Gastrocnemius medialis (tissue), 4 donors: ENCODE measurements at regions not wholly inside any gene's neighbourhood (a gene's known extent, or its start where the extent isn't known, plus 50 kb on each side); places are given as distances from the start of the nearest gene placed in this dataset.
A peak's percentile ranks its signal among the peaks of the same experiment; 100 is the strongest.

ENCODE experiments used
- ATAC-seq, 2 donors: fragments of 150-250 bp; one replicate each; pipeline ENCODE4 v1.9.1; 2016
- DNase-seq, 2 donors: peaks; one replicate each; pipeline ENCODE4 v3.0.0-alpha.2; 2019
- H3K27ac ChIP-seq, 4 donors: fragments of 200-600 bp; sonication (generic); 1 replicate in 1 of 4; 2 replicates in 3 of 4; pipeline ENCODE4 v1.5.1; 2016 to 2018; ENCODE audit warnings: mild to moderate bottlenecking in 2 of 4, moderate library complexity in 1 of 4
- H3K27me3 ChIP-seq, 3 donors: fragments of 200-600 bp; sonication (generic) in 2 of 3; 1 replicate in 1 of 3; 2 replicates in 2 of 3; pipeline versions ENCODE4 v1.5.1 to v1.6.0; 2016 to 2019; ENCODE audit warnings: mild to moderate bottlenecking in 1 of 3, moderate library complexity in 1 of 3
- H3K36me3 ChIP-seq, 2 donors: fragments of 200-600 bp; sonication (generic) in 1 of 2; one replicate each; pipeline ENCODE4 v1.5.1; 2017 to 2018
- H3K4me1 ChIP-seq, 2 donors: fragments of 200-600 bp; sonication (generic) in 1 of 2; one replicate each; pipeline ENCODE4 v1.5.1; 2016 to 2017; ENCODE audit warnings: mild to moderate bottlenecking in 2 of 2
- H3K4me3 ChIP-seq, 4 donors: fragments of 200-600 bp; sonication (generic) in 3 of 4; 1 replicate in 1 of 4; 2 replicates in 3 of 4; pipeline ENCODE4 v1.5.1; 2016 to 2019; ENCODE audit warnings: mild to moderate bottlenecking in 2 of 4
- H3K9me3 ChIP-seq, 3 donors: fragments of 200-600 bp; sonication (generic) in 2 of 3; 1 replicate in 1 of 3; 2 replicates in 2 of 3; pipeline ENCODE4 v1.5.1; 2016 to 2019
- POLR2A ChIP-seq, 2 donors: fragments of 450-650 bp; IDR thresholded peaks; one replicate each; pipeline ENCODE4 v1.6.1; 2017; ENCODE audit warnings: antibody characterized with exemption in 2 of 2, mild to moderate bottlenecking in 2 of 2, moderate library complexity in 2 of 2
- in situ Hi-C, 4 donors: fragments of 200-750 bp; cut with MboI; loops; one replicate each; pipeline versions ENCODE4 v1.15.0 to v1.8.0; 2017; ENCODE audit warnings: low sequenced_read_pairs in 4 of 4
- intact Hi-C: fragments of 100-400 bp; cut with DNase I; formaldehyde crosslinking; loops from one replicate; pipeline ENCODE4 v1.15.1; 2023; ENCODE audit warnings: low total_unique reads
- TF ChIP-seq, protein P1 (sequence below), 5 experiments: fragments of 450-650 bp in 3 of 5; fragments of 200-600 bp in 2 of 5; sonication (generic) in 2 of 5; IDR thresholded peaks in 4 of 5; conservative IDR thresholded peaks in 1 of 5; 1 replicate in 4 of 5; 2 replicates in 1 of 5; pipeline ENCODE4 v1.5.1; 2016 to 2019; ENCODE audit warnings: antibody characterized with exemption in 5 of 5, mild to moderate bottlenecking in 3 of 5, moderate library complexity in 3 of 5

DNA sequence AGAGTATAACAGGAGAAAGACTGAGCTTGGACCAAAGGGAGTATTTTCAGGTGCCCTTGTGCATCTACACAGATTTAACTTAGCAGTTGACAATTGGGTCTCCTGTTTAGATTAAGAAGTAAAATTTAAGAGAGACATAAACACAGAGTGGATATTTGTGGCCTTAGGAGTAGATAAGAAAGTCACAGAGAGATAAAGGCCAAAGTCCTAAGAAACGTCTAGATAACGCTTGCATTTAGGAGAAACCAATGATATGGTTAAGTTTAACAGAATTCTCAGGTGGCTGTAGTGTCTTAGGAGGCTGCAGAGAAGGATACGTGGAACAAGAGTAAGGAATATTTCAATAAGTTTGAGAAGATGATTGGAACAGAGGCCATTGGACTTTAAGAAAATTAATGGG lies 155.0 kb upstream of the DAB2 start:
- intact Hi-C loops (loop anchor here (1.0 to 2.0 kb wide), 2 partner anchors 1109 to 1155 kb away; no protein-coding TSS in a partner anchor), in situ Hi-C loops (loop anchor here (5.0 to 25.0 kb wide), 5 partner anchors 365 to 1308 kb away; partner anchors contain the start of genes FYB1 (in 1 of the 4) and PTGER4 (in 1 of the 4))
- H3K4me1 ChIP-seq: no peaks in the 10 kb centered on the region
- no peak overlapping the region for H3K4me3 ChIP-seq
- H3K36me3 ChIP-seq: no peaks in the 10 kb centered on the region
- no peak overlapping the region for H3K27ac ChIP-seq
- DNase-seq (no peak), ATAC-seq (no peak)
- no peak for TF ChIP-seq POLR2A (IDR thresholded peaks at IDR 0.05)
- TF ChIP-seq, protein P1, sequence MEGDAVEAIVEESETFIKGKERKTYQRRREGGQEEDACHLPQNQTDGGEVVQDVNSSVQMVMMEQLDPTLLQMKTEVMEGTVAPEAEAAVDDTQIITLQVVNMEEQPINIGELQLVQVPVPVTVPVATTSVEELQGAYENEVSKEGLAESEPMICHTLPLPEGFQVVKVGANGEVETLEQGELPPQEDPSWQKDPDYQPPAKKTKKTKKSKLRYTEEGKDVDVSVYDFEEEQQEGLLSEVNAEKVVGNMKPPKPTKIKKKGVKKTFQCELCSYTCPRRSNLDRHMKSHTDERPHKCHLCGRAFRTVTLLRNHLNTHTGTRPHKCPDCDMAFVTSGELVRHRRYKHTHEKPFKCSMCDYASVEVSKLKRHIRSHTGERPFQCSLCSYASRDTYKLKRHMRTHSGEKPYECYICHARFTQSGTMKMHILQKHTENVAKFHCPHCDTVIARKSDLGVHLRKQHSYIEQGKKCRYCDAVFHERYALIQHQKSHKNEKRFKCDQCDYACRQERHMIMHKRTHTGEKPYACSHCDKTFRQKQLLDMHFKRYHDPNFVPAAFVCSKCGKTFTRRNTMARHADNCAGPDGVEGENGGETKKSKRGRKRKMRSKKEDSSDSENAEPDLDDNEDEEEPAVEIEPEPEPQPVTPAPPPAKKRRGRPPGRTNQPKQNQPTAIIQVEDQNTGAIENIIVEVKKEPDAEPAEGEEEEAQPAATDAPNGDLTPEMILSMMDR (IDR thresholded peaks at IDR 0.05 in 4 of 5, conservative IDR thresholded peaks at IDR 0.05 in 1 of 5): no peak
- no peaks in the 10 kb centered on the region for H3K9me3 ChIP-seq
- H3K27me3 ChIP-seq: no peaks in the 10 kb centered on the region

DNA sequence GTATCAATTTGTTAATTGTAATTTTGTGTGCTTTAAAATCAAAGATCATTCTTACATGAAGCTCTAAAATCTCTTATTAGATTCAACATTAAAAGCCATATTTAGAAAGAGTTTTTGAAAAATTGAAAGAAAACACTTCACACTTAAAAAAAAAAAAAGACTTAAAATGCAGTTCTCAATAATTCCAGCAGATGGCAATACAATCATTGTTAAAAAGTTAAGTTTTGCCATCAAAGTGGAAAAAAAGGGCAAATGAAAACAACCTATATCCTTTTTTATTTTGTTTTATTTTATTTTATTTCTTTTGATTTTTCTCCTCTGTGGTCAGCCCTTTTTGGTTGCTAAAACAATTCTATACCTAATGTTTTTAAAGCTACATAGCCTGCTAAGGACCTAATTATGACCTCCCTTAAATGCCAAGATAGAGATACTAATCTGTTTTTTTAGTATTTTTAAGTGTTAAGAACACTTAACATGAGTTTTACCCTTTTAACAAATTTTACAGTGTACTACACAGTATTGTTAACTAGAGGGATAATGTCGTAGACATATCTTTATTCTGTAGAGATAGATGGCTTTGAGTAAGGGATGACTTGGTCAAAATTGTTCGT lies 154.2 kb upstream of the DAB2 start:
- in situ Hi-C loops (loop anchor here (5.0 to 25.0 kb wide), 5 partner anchors 364 to 1308 kb away; partner anchors contain the start of genes FYB1 (in 1 of the 4) and PTGER4 (in 1 of the 4)), intact Hi-C loops (loop anchor here (1.0 to 2.0 kb wide), 2 partner anchors 1109 to 1156 kb away; no protein-coding TSS in a partner anchor)
- no peaks in the 10 kb centered on the region for H3K9me3 ChIP-seq
- H3K4me1 ChIP-seq: no peaks in the 10 kb centered on the region
- DNase-seq (no peak), ATAC-seq (no peak)
- H3K36me3 ChIP-seq: no peaks in the 10 kb centered on the region
- TF ChIP-seq POLR2A (IDR thresholded peaks at IDR 0.05): no peak
- TF ChIP-seq, protein P1 (IDR thresholded peaks at IDR 0.05 in 4 of 5, conservative IDR thresholded peaks at IDR 0.05 in 1 of 5): peak; percentile 39 to 69 (median 44)
- no peak overlapping the region for H3K4me3 ChIP-seq
- no peak overlapping the region for H3K27ac ChIP-seq
- no peaks in the 10 kb centered on the region for H3K27me3 ChIP-seq

DNA sequence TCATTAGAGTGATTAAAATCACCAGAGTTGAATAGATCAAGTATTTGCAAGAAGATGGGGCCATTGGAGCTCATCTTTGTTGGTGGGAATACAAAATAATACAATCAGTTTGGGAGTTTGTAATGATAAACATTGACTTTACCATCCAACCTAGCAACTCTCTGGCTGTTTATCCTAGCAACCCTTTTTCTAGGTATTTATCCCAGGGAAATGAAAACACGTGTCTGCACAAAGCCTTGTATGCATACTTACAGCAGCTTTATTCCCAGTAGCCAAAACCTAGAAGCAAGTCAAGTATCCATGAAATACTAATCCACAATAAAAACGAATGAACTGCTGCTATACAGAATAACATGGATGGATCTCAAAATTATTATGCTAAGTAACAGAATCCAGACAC lies 152.7 kb upstream of the DAB2 start:
- H3K27ac ChIP-seq: no peak overlapping the region
- no peaks in the 10 kb centered on the region for H3K27me3 ChIP-seq
- H3K9me3 ChIP-seq: no peaks in the 10 kb centered on the region
- in situ Hi-C loops (loop anchor here (5.0 to 25.0 kb wide), 5 partner anchors 363 to 1310 kb away; partner anchors contain the start of genes FYB1 (in 1 of the 4) and PTGER4 (in 1 of the 4)), intact Hi-C loops (no loop called here)
- no peak overlapping the region for H3K4me3 ChIP-seq
- TF ChIP-seq, protein P1 (IDR thresholded peaks at IDR 0.05 in 4 of 5, conservative IDR thresholded peaks at IDR 0.05 in 1 of 5): no peak
- no peak for TF ChIP-seq POLR2A (IDR thresholded peaks at IDR 0.05)
- no peaks in the 10 kb centered on the region for H3K36me3 ChIP-seq
- H3K4me1 ChIP-seq: no peaks in the 10 kb centered on the region
- ATAC-seq (no peak), DNase-seq (no peak)

DNA sequence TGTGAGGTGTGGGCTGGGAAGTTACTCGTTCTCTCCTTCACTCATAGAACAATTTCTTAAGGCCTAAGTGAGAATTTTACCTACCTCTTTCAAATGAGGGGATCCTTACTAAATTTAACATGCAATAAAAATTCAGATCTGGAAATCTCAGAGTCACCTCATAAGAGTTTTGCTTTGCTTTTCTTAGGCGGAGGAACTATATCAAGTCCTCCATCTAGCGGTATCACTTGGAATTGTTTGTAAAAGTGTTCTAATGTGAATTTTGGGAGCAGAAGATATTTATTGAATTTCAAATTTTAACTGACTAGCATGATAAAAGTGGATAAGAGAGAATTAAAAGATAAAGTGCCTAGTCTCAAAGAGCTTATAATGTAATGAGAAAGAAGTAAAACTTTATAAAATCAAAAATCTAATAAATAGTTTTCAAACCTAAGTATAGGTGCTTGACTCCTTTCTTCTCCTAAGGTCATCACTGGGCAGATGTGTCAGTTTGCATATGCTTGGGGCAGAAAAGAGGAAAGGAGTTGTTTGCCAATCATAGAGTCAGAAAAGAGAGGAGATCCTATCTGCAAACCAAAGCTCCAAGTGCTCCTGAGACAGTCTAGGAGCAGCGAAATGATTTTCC lies 145.7 kb upstream of the DAB2 start:
- in situ Hi-C loops: loop anchor here in 3 of 4 donors (10.0 to 25.0 kb wide), 3 partner anchors 356 to 1124 kb away; partner anchors contain the start of gene FYB1 (in 2 of the 3)
- DNase-seq: no peak

More for the DNA sequence above, 145.7 kb upstream of the DAB2 start:
- H3K4me1 ChIP-seq: no peaks in the 10 kb centered on the region
- H3K9me3 ChIP-seq: no peaks in the 10 kb centered on the region
- intact Hi-C loops: loop anchor here (2.0 to 5.0 kb wide), 2 partner anchors 354 to 503 kb away; no protein-coding TSS in a partner anchor
- no peaks in the 10 kb centered on the region for H3K27me3 ChIP-seq
- no peak overlapping the region for H3K4me3 ChIP-seq
- TF ChIP-seq POLR2A (IDR thresholded peaks at IDR 0.05): no peak
- TF ChIP-seq, protein P1 (IDR thresholded peaks at IDR 0.05 in 4 of 5, conservative IDR thresholded peaks at IDR 0.05 in 1 of 5): peak in 4 of 5 experiments; percentile 41 to 63 (median 52)
- no peaks in the 10 kb centered on the region for H3K36me3 ChIP-seq
- H3K27ac ChIP-seq: no peak overlapping the region
- no peak for ATAC-seq
